ENCODE measurements at regions not wholly inside any gene's neighbourhood (a gene's known extent, or its start where the extent isn't known, plus 50 kb on each side); places are given as distances from the start of the nearest gene placed in this dataset.
A peak's percentile ranks its signal among the peaks of the same experiment; 100 is the strongest.

GRCh38 chr3:194879991-194880939, 194.6 kb downstream of the FAM43A start:
- Histone ChIP-seq H4K91ac (ENCODE audit: insufficient read length, low read depth, low read length) (no peak overlapping the region), H2BK20ac (ENCODE audit: low read depth, low read length, poor library complexity, severe bottlenecking) (no peak overlapping the region), H2BK12ac (ENCODE audit: insufficient read length, low read depth, low read length) (no peak overlapping the region), H3K23ac (ENCODE audit: insufficient read length, low read depth, low read length) (no peak overlapping the region), H3K56ac (ENCODE audit: insufficient read length, low read depth, low read length) (no peak overlapping the region), H3K14ac (ENCODE audit: insufficient read depth, low read length) (no peak overlapping the region), H3K79me1 (ENCODE audit: insufficient read depth, low read depth, low read length, poor library complexity, severe bottlenecking) (no peaks in the 10 kb centered on the region), H3K27ac (ENCODE audit: insufficient read length, low read depth, low read length) (no peak overlapping the region), H3T11ph (ENCODE audit: low read length) (no peak overlapping the region), H3K23me2 (ENCODE audit: insufficient read length, low read depth, low read length, poor library complexity, severe bottlenecking) (no peaks in the 10 kb centered on the region), H2BK5ac (ENCODE audit: insufficient read length, low read length) (no peak overlapping the region), H3K79me2 (ENCODE audit: insufficient read depth, low read length) (no peaks in the 10 kb centered on the region), H2BK15ac (ENCODE audit: low read depth, low read length) (no peak overlapping the region), H3K4me2 (ENCODE audit: insufficient read depth, insufficient read length, low read length) (no peak overlapping the region), H3K4me1 (ENCODE audit: insufficient read depth, low read length) (no peaks in the 10 kb centered on the region), H3K4ac (ENCODE audit: low read depth, low read length) (no peak overlapping the region), H3K9ac (ENCODE audit: extremely low read depth, insufficient read length, low read length) (no peak overlapping the region), H4K8ac (replicated peaks; ENCODE audit: insufficient read length, low read depth, low read length) (no peak overlapping the region), H3K18ac (ENCODE audit: insufficient read length, low read depth, low read length) (no peak overlapping the region), H2BK120ac (ENCODE audit: low read depth, low read length, poor library complexity, severe bottlenecking) (no peak overlapping the region), H4K20me1 (ENCODE audit: control insufficient read depth, insufficient read depth, insufficient read length) (no peaks in the 10 kb centered on the region), H2AK5ac (ENCODE audit: insufficient read length, low read length) (no peak overlapping the region), H2AFZ (ENCODE audit: low read length) (no peak overlapping the region), H3K27me3 (ENCODE audit: insufficient read depth, low read length) (no peaks in the 10 kb centered on the region), H4K5ac (ENCODE audit: insufficient read length, low read depth, low read length) (no peak overlapping the region), H3K9me3 (ENCODE audit: control insufficient read depth, low read depth, low read length) (no peaks in the 10 kb centered on the region)
- no peak overlapping the region for H3K4me3 Mint-ChIP-seq
- no CpG with 5 or more reads among the region's 12 CpGs for WGBS (ENCODE audit: extremely low coverage, insufficient read length, low lambda C conversion rate)
- peak; percentile 28 for DNase-seq
- H3K9me3 Mint-ChIP-seq: peaks cover 4 to 12% of the 10 kb centered on the region in 2 experiments; a peak in 4 of 5 replicates
- peaks cover 11% of the 10 kb centered on the region for H3K27me3 Mint-ChIP-seq (ENCODE audit: low read depth)
- peaks cover 0 to 2% (median 0%) of the 10 kb centered on the region in 3 experiments; a peak in 2 of 7 replicates for H3K36me3 Mint-ChIP-seq (ENCODE audit: insufficient read depth in 1 of 3, low read depth in 3 of 3)
- no peak for TF ChIP-seq CTCF (conservative IDR thresholded peaks at IDR 0.05)
- peak overlapping the region in 1 of 3 experiments; percentile 44; a peak in 1 of 7 replicates for H3K27ac Mint-ChIP-seq
- no peaks in the 10 kb centered on the region; a peak in 1 of 4 replicates for H3K4me1 Mint-ChIP-seq
